Testis (tissue), 2 donors: ENCODE measurements at regions not wholly inside any gene's neighbourhood (a gene's known extent, or its start where the extent isn't known, plus 50 kb on each side); places are given as distances from the start of the nearest gene placed in this dataset.

Experiments used
- CTCF ChIP-seq, 3 experiments: fragments of 450-650 bp in 2 of 3; fragments of 200-600 bp in 1 of 3; sonication (generic) in 1 of 3; IDR thresholded peaks; one replicate each; pipeline ENCODE4 v1.5.1; 2016 to 2019; ENCODE audit warnings: antibody characterized with exemption in 3 of 3, mild to moderate bottlenecking in 2 of 3, moderate library complexity in 1 of 3
- POLR2A ChIP-seq: fragments of 450-650 bp; IDR thresholded peaks from one replicate; pipeline ENCODE4 v1.6.1; 2017; ENCODE audit warnings: antibody characterized with exemption, mild to moderate bottlenecking, moderate library complexity

DNA sequence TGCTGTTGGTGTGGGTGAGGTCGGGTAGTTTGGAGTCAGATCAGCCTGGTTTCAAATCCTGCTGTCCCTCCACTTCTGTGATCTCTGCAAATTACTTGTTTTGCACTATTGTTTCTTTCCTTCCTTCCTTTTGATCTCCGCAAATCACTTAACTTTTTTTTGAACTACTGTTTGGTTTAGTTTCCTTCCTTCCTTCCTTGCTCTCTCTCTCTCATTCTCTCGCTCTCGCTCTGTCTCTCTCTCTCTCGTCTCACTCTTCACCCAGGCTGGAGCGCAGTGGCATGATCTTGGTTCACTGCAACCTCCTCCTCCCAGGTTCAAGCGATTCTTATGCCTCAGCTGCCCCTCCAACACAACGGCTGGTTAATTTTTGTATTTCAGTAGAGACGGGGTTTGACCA lies 141.6 kb upstream of the ITGA6 start:
- no peak for TF ChIP-seq CTCF (IDR thresholded peaks at IDR 0.05)
- no peak for TF ChIP-seq POLR2A
